H9 (cell line): ENCODE measurements at regions not wholly inside any gene's neighbourhood (a gene's known extent, or its start where the extent isn't known, plus 50 kb on each side); places are given as distances from the start of the nearest gene placed in this dataset.

Experiments
- DNase-seq: peaks from one replicate; pipeline ENCODE4 v3.0.0-alpha.2; 2017
- H2AFZ ChIP-seq: one replicate; pipeline ENCODE4 v1.6.1; 2013; ENCODE audit warnings: mild to moderate bottlenecking, low read length, control low read depth, moderate library complexity
- H2AK5ac ChIP-seq: 2 replicates; pipeline ENCODE4 v1.6.1; 2013; ENCODE audit warnings: low read length, control low read depth, mixed read lengths; ENCODE audit not compliant: insufficient read length
- H2BK120ac ChIP-seq: one replicate; pipeline ENCODE4 v1.6.1; 2013; ENCODE audit warnings: low read depth, mild to moderate bottlenecking, low read length, control low read depth, inconsistent platforms; ENCODE audit not compliant: poor library complexity, severe bottlenecking
- H2BK12ac ChIP-seq: 2 replicates; pipeline ENCODE4 v1.6.1; 2013; ENCODE audit warnings: low read length, control low read depth, mixed read lengths, low read depth; ENCODE audit not compliant: insufficient read length
- H2BK15ac ChIP-seq: 2 replicates; pipeline ENCODE4 v1.6.1; 2013; ENCODE audit warnings: low read depth, low read length, control low read depth
- H2BK20ac ChIP-seq: one replicate; pipeline ENCODE4 v1.6.1; 2013; ENCODE audit warnings: low read depth, mild to moderate bottlenecking, low read length, control low read depth, inconsistent platforms; ENCODE audit not compliant: poor library complexity, severe bottlenecking
- H2BK5ac ChIP-seq: 2 replicates; pipeline ENCODE4 v1.6.1; 2013; ENCODE audit warnings: low read length, control low read depth, mixed read lengths; ENCODE audit not compliant: insufficient read length
- H3K14ac ChIP-seq: 2 replicates; pipeline ENCODE4 v1.6.1; 2013; ENCODE audit warnings: low read length, control low read depth; ENCODE audit not compliant: insufficient read depth
- H3K18ac ChIP-seq: 2 replicates; pipeline ENCODE4 v1.6.1; 2013; ENCODE audit warnings: low read depth, mild to moderate bottlenecking, mixed read lengths, low read length, control low read depth; ENCODE audit not compliant: insufficient read length
- H3K23ac ChIP-seq: 2 replicates; pipeline ENCODE4 v1.6.1; 2013; ENCODE audit warnings: low read length, control low read depth, mixed read lengths, low read depth; ENCODE audit not compliant: insufficient read length
- H3K23me2 ChIP-seq: 2 replicates; pipeline ENCODE4 v1.6.1; 2013; ENCODE audit warnings: low read depth, mild to moderate bottlenecking, mixed read lengths, low read length, control low read depth; ENCODE audit not compliant: insufficient read length, poor library complexity, severe bottlenecking
- H3K27ac ChIP-seq: 2 replicates; pipeline ENCODE4 v1.5.1; 2013; ENCODE audit warnings: low read length, control low read depth, mixed read lengths, low read depth; ENCODE audit not compliant: insufficient read length
- H3K27me3 ChIP-seq: 2 replicates; pipeline ENCODE4 v1.6.1; 2013; ENCODE audit warnings: low read length, control low read depth, inconsistent platforms; ENCODE audit not compliant: insufficient read depth
- H3K4ac ChIP-seq: 2 replicates; pipeline ENCODE4 v1.6.1; 2013; ENCODE audit warnings: low read depth, mild to moderate bottlenecking, control low read depth, inconsistent platforms, low read length, moderate library complexity
- H3K4me1 ChIP-seq: 2 replicates; pipeline ENCODE4 v1.6.1; 2013; ENCODE audit warnings: low read length, control low read depth, inconsistent platforms; ENCODE audit not compliant: insufficient read depth
- H3K4me2 ChIP-seq: 2 replicates; pipeline ENCODE4 v1.6.1; 2013; ENCODE audit warnings: low read length, control low read depth, mixed read lengths; ENCODE audit not compliant: insufficient read length, insufficient read depth
- H3K56ac ChIP-seq: 2 replicates; pipeline ENCODE4 v1.6.1; 2013; ENCODE audit warnings: low read depth, mild to moderate bottlenecking, mixed read lengths, low read length, control low read depth; ENCODE audit not compliant: insufficient read length
- H3K79me1 ChIP-seq: 2 replicates; pipeline ENCODE4 v1.6.1; 2013; ENCODE audit warnings: low read depth, mild to moderate bottlenecking, moderate library complexity, low read length, control low read depth, inconsistent platforms; ENCODE audit not compliant: insufficient read depth, poor library complexity, severe bottlenecking
- H3K79me2 ChIP-seq: 2 replicates; pipeline ENCODE4 v1.6.1; 2013; ENCODE audit warnings: low read length, control low read depth, inconsistent platforms; ENCODE audit not compliant: insufficient read depth
- H3K9ac ChIP-seq: 2 replicates; pipeline ENCODE4 v1.6.1; 2013; ENCODE audit warnings: low read length, control low read depth, mixed read lengths; ENCODE audit not compliant: insufficient read length; ENCODE audit errors: extremely low read depth
- H3K9me3 ChIP-seq: one replicate; pipeline ENCODE4 v1.6.1; 2013; ENCODE audit warnings: low read depth, low read length, inconsistent platforms; ENCODE audit not compliant: control insufficient read depth
- H3T11ph ChIP-seq: one replicate; pipeline ENCODE4 v1.6.1; 2013; ENCODE audit warnings: mild to moderate bottlenecking, low read length, control low read depth, inconsistent platforms
- H4K20me1 ChIP-seq: one replicate; pipeline ENCODE4 v1.6.1; 2013; ENCODE audit not compliant: control insufficient read depth, insufficient read length, insufficient read depth
- H4K5ac ChIP-seq: 2 replicates; pipeline ENCODE4 v1.6.1; 2013; ENCODE audit warnings: low read depth, mild to moderate bottlenecking, mixed read lengths, low read length, control low read depth; ENCODE audit not compliant: insufficient read length
- H4K8ac ChIP-seq: replicated peaks from 2 replicates; pipeline ENCODE4 v1.6.1; 2013; ENCODE audit warnings: low read length, control low read depth, mixed read lengths, low read depth; ENCODE audit not compliant: insufficient read length
- H4K91ac ChIP-seq: 2 replicates; pipeline ENCODE4 v1.6.1; 2013; ENCODE audit warnings: low read depth, mild to moderate bottlenecking, moderate library complexity, mixed read lengths, low read length, control low read depth; ENCODE audit not compliant: insufficient read length
- H3K27ac Mint-ChIP-seq, 3 experiments: 2 replicates in 2 of 3; 3 replicates in 1 of 3; pipeline ENCODE4 v1.8.0; 2020 to 2021; ENCODE audit warnings: mixed read lengths in 3 of 3, mild to moderate bottlenecking in 1 of 3, moderate library complexity in 1 of 3
- H3K27me3 Mint-ChIP-seq: 2 replicates; pipeline ENCODE4 v1.8.0; 2021; ENCODE audit warnings: low read depth, mild to moderate bottlenecking, moderate library complexity, mixed read lengths
- H3K36me3 Mint-ChIP-seq, 3 experiments: 2 replicates in 2 of 3; 3 replicates in 1 of 3; pipeline ENCODE4 v1.8.0; 2020 to 2021; ENCODE audit warnings: low read depth in 3 of 3, mixed read lengths in 3 of 3; ENCODE audit not compliant: insufficient read depth in 1 of 3
- H3K4me1 Mint-ChIP-seq, 2 experiments: 2 replicates each; pipeline ENCODE4 v1.8.0; 2020; ENCODE audit warnings: mixed read lengths in 2 of 2
- H3K4me3 Mint-ChIP-seq, 2 experiments: 2 replicates in 1 of 2; 3 replicates in 1 of 2; pipeline ENCODE4 v1.8.0; 2020 to 2021; ENCODE audit warnings: mild to moderate bottlenecking in 2 of 2, mixed read lengths in 2 of 2, moderate library complexity in 1 of 2
- H3K9me3 Mint-ChIP-seq, 2 experiments: 2 replicates in 1 of 2; 3 replicates in 1 of 2; pipeline ENCODE4 v1.8.0; 2020; ENCODE audit warnings: mild to moderate bottlenecking in 2 of 2, mixed read lengths in 2 of 2, moderate library complexity in 1 of 2
- CTCF ChIP-seq: fragments of 200-600 bp; sonication (generic); conservative IDR thresholded peaks from 3 replicates; pipeline ENCODE4 v1.8.0; 2021; ENCODE audit warnings: antibody characterized with exemption, mild to moderate bottlenecking
- WGBS: extraction: QIAGEN DNeasy Blood & Tissue Kit; methylation state at CpG from one replicate; pipeline ENCODE4 v1.1.7; 2013; ENCODE audit warnings: missing lambda C conversion rate, low lambda C conversion rate, mixed read lengths; ENCODE audit not compliant: insufficient read length; ENCODE audit errors: extremely low coverage; 5-methylcytosine and 5-hydroxymethylcytosine counted together

GRCh38 chr7:156194813-156195212, 382.6 kb upstream of the SHH start:
- Histone ChIP-seq H3T11ph (no peak overlapping the region), H2AFZ (no peak overlapping the region), H3K14ac (no peak overlapping the region), H3K4me2 (no peak overlapping the region), H2BK12ac (no peak overlapping the region), H4K91ac (no peak overlapping the region), H3K4ac (no peak overlapping the region), H4K20me1 (no peaks in the 10 kb centered on the region), H3K27ac (no peak overlapping the region), H4K8ac (no peak overlapping the region), H3K56ac (no peak overlapping the region), H4K5ac (no peak overlapping the region), H3K27me3 (no peaks in the 10 kb centered on the region), H3K9ac (no peak overlapping the region), H3K23me2 (no peaks in the 10 kb centered on the region), H3K18ac (no peak overlapping the region), H2BK20ac (no peak overlapping the region), H2BK15ac (no peak overlapping the region), H3K79me1 (no peaks in the 10 kb centered on the region), H2BK120ac (no peak overlapping the region), H3K9me3 (no peaks in the 10 kb centered on the region), H3K4me1 (no peaks in the 10 kb centered on the region), H2AK5ac (no peak overlapping the region), H3K23ac (no peak overlapping the region), H3K79me2 (no peaks in the 10 kb centered on the region), H2BK5ac (no peak overlapping the region)
- no peak for TF ChIP-seq CTCF
- H3K27me3 Mint-ChIP-seq = no peaks in the 10 kb centered on the region; the same call in none of the 2 replicates
- H3K27ac Mint-ChIP-seq = no peak overlapping the region
- H3K4me1 Mint-ChIP-seq = no peaks in the 10 kb centered on the region
- WGBS = no CpG with 5 or more reads among the region's 11 CpGs
- H3K4me3 Mint-ChIP-seq = no peak overlapping the region
- DNase-seq = no peak
- peaks cover 0 to 4% of the 10 kb centered on the region in 2 experiments; a peak in 3 of 5 replicates for H3K9me3 Mint-ChIP-seq
- H3K36me3 Mint-ChIP-seq = no peaks in the 10 kb centered on the region
